ENCODE measurements at regions not wholly inside any gene's neighbourhood (a gene's known extent, or its start where the extent isn't known, plus 50 kb on each side); places are given as distances from the start of the nearest gene placed in this dataset.
A peak's percentile ranks its signal among the peaks of the same experiment; 100 is the strongest.

DNA sequence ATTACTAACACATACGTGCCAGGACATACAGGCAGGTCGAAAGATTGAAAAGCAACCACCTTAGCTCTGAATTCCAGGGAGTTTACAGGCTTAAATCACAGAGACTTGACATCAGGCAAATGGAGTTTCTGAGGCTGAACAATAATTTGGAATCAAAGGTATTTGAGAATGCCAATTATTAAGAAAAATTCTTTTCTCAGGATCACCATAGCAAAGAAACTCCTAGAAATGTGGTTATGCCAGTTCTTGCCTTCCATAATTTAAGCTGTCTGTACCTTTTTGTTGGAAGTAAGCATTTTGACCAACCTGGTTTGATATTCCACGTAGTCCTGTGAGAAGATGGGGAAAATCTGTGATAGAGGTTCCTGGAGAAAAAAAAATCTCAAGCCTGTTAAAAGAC is 312.4 kb upstream of the SMARCA2 start:
- Histone ChIP-seq H2BK5ac (ENCODE audit: low read length) (no peak overlapping the region), H3K9ac (ENCODE audit: low read depth, low read length, poor library complexity) (no peak overlapping the region), H3K9me3 (replicated peaks in 1 of 2; ENCODE audit: control insufficient read depth in 2 of 2, insufficient read depth in 1 of 2, low read depth in 1 of 2, low read length in 2 of 2) (no peaks in the 10 kb centered on the region), H2BK12ac (ENCODE audit: low read length) (no peak overlapping the region), H3K23ac (ENCODE audit: low read depth, low read length, poor library complexity) (no peak overlapping the region), H2BK15ac (ENCODE audit: low read length) (no peak overlapping the region), H3K36me3 (replicated peaks in 1 of 2; ENCODE audit: control insufficient read depth in 2 of 2, insufficient read depth in 2 of 2, low read length in 2 of 2) (no peaks in the 10 kb centered on the region), H4K8ac (ENCODE audit: low read depth, low read length) (no peak overlapping the region), H3K79me1 (ENCODE audit: low read depth, low read length) (no peaks in the 10 kb centered on the region), H3K4ac (ENCODE audit: low read length) (no peak overlapping the region), H3K18ac (ENCODE audit: low read length) (no peak overlapping the region), H4K91ac (ENCODE audit: low read depth, low read length, poor library complexity) (no peak overlapping the region), H2AK5ac (ENCODE audit: low read depth, low read length) (no peak overlapping the region), H3K4me1 (ENCODE audit: control insufficient read depth in 2 of 2, insufficient read depth in 1 of 2, low read depth in 1 of 2, low read length in 2 of 2) (peaks cover 0 to 2% of the 10 kb centered on the region in 2 donors), H3K27me3 (ENCODE audit: control insufficient read depth in 3 of 3, insufficient read depth in 3 of 3, low read depth in 1 of 3, low read length in 3 of 3) (no peaks in the 10 kb centered on the region), H3K4me3 (ENCODE audit: low read length in 2 of 2) (no peak overlapping the region), H2AFZ (ENCODE audit: low read length) (no peak overlapping the region), H3K14ac (ENCODE audit: low read length) (no peak overlapping the region), H2BK120ac (ENCODE audit: low read depth, low read length) (no peak overlapping the region), H3K4me2 (ENCODE audit: insufficient read depth, low read length, poor library complexity, severe bottlenecking) (peak overlapping the region; percentile 2), H3K27ac (replicated peaks; ENCODE audit: low read length) (no peak overlapping the region)
- no peak for DNase-seq (ENCODE audit: low spot score)
- WGBS, 2 donors (ENCODE audit: extremely low coverage in 2 of 2, insufficient read length in 2 of 2, insufficient replicate concordance in 1 of 2) = no CpG with 5 or more reads among the region's 3 CpGs

DNA sequence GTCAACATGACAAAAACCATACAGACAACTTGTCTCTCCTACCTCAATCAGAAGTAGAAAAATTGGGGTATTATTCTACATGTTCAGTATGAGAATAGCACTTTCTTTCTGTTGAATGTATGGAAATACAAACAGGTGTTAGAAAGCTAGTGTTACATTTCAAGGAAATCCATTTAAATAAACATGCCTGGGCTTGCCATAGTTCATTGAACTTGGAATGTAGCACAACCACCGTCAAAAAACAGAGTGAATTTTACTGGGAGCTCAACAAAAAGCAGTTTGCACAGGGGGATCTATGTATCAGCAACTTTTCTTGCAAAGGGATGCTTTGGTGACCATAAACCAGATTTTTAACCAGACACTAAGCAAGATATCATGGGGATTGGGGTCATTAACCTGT is 307.9 kb upstream of the SMARCA2 start:
- Histone ChIP-seq H3K18ac (ENCODE audit: low read length) (no peak overlapping the region), H3K23ac (ENCODE audit: low read depth, low read length, poor library complexity) (no peak overlapping the region), H3K27ac (replicated peaks; ENCODE audit: low read length) (no peak overlapping the region), H2BK120ac (ENCODE audit: low read depth, low read length) (no peak overlapping the region), H3K4me2 (ENCODE audit: insufficient read depth, low read length, poor library complexity, severe bottlenecking) (no peak overlapping the region), H2AK5ac (ENCODE audit: low read depth, low read length) (no peak overlapping the region), H2BK5ac (ENCODE audit: low read length) (no peak overlapping the region), H4K91ac (ENCODE audit: low read depth, low read length, poor library complexity) (no peak overlapping the region), H3K79me1 (ENCODE audit: low read depth, low read length) (no peaks in the 10 kb centered on the region), H3K36me3 (replicated peaks in 1 of 2; ENCODE audit: control insufficient read depth in 2 of 2, insufficient read depth in 2 of 2, low read length in 2 of 2) (no peaks in the 10 kb centered on the region), H3K4me1 (ENCODE audit: control insufficient read depth in 2 of 2, insufficient read depth in 1 of 2, low read depth in 1 of 2, low read length in 2 of 2) (peaks cover 0 to 2% of the 10 kb centered on the region in 2 donors), H3K9ac (ENCODE audit: low read depth, low read length, poor library complexity) (no peak overlapping the region), H3K9me3 (replicated peaks in 1 of 2; ENCODE audit: control insufficient read depth in 2 of 2, insufficient read depth in 1 of 2, low read depth in 1 of 2, low read length in 2 of 2) (no peaks in the 10 kb centered on the region), H3K4ac (ENCODE audit: low read length) (no peak overlapping the region), H3K14ac (ENCODE audit: low read length) (no peak overlapping the region), H2AFZ (ENCODE audit: low read length) (peak overlapping the region; percentile 29), H3K27me3 (ENCODE audit: control insufficient read depth in 3 of 3, insufficient read depth in 3 of 3, low read depth in 1 of 3, low read length in 3 of 3) (no peaks in the 10 kb centered on the region), H2BK15ac (ENCODE audit: low read length) (no peak overlapping the region), H3K4me3 (ENCODE audit: low read length in 2 of 2) (no peak overlapping the region), H2BK12ac (ENCODE audit: low read length) (no peak overlapping the region), H4K8ac (ENCODE audit: low read depth, low read length) (no peak overlapping the region)
- no CpG with 5 or more reads among the region's 1 CpG for WGBS, 2 donors (ENCODE audit: extremely low coverage in 2 of 2, insufficient read length in 2 of 2, insufficient replicate concordance in 1 of 2)
- no peak for DNase-seq (ENCODE audit: low spot score)

DNA sequence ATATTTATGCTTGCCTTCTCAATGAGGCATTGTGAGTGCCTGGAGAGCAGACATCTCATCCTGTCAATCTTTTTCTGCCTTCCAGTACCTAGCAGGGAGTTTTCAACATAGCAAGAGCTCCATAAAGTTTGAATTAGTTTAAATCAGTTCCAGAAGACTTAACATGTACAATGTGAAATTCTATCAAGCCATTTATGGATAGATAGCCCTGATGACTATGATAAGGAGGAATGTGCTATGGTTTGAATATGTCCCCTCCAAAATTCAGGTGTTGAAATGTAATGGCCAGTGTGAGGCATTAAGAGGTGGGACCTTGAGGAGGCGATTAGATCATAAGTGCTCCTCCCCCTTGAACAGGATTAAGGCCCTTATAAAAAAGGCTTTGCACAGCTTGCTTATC is 306.9 kb upstream of the SMARCA2 start:
- Histone ChIP-seq H2AFZ (ENCODE audit: low read length) (no peak overlapping the region), H3K4ac (ENCODE audit: low read length) (no peak overlapping the region), H2AK5ac (ENCODE audit: low read depth, low read length) (no peak overlapping the region), H3K27me3 (ENCODE audit: control insufficient read depth in 3 of 3, insufficient read depth in 3 of 3, low read depth in 1 of 3, low read length in 3 of 3) (no peaks in the 10 kb centered on the region), H3K27ac (replicated peaks; ENCODE audit: low read length) (no peak overlapping the region), H3K79me1 (ENCODE audit: low read depth, low read length) (no peaks in the 10 kb centered on the region), H2BK120ac (ENCODE audit: low read depth, low read length) (no peak overlapping the region), H3K36me3 (replicated peaks in 1 of 2; ENCODE audit: control insufficient read depth in 2 of 2, insufficient read depth in 2 of 2, low read length in 2 of 2) (no peaks in the 10 kb centered on the region), H3K4me3 (ENCODE audit: low read length in 2 of 2) (no peak overlapping the region), H2BK15ac (ENCODE audit: low read length) (no peak overlapping the region), H2BK12ac (ENCODE audit: low read length) (no peak overlapping the region), H4K91ac (ENCODE audit: low read depth, low read length, poor library complexity) (no peak overlapping the region), H3K9ac (ENCODE audit: low read depth, low read length, poor library complexity) (no peak overlapping the region), H3K14ac (ENCODE audit: low read length) (no peak overlapping the region), H2BK5ac (ENCODE audit: low read length) (no peak overlapping the region), H3K4me2 (ENCODE audit: insufficient read depth, low read length, poor library complexity, severe bottlenecking) (no peak overlapping the region), H3K23ac (ENCODE audit: low read depth, low read length, poor library complexity) (no peak overlapping the region), H3K18ac (ENCODE audit: low read length) (no peak overlapping the region), H3K9me3 (replicated peaks in 1 of 2; ENCODE audit: control insufficient read depth in 2 of 2, insufficient read depth in 1 of 2, low read depth in 1 of 2, low read length in 2 of 2) (no peaks in the 10 kb centered on the region), H4K8ac (ENCODE audit: low read depth, low read length) (no peak overlapping the region), H3K4me1 (ENCODE audit: control insufficient read depth in 2 of 2, insufficient read depth in 1 of 2, low read depth in 1 of 2, low read length in 2 of 2) (peaks cover 0 to 2% of the 10 kb centered on the region in 2 donors)
- no CpG with 5 or more reads among the region's 1 CpG for WGBS, 2 donors (ENCODE audit: extremely low coverage in 2 of 2, insufficient read length in 2 of 2, insufficient replicate concordance in 1 of 2)
- no peak for DNase-seq (ENCODE audit: low spot score)

DNA sequence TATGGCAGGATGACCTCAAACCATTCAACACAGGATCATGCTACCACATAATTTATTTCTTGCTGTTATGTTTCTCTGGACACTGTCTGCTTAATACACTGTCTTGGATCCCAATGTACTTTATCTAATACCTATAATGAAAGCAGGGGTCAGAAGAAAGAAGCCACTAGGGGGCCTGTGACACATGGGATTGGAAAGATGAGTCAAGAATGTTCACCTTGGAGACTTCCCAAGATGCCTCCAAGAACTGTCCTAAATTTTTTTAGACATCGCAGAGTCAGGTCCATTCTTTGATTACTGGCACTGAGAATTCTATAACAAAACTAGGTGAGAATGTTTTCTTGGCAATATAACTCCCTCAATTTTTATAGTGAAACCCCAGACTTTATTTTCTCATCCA is 305.8 kb upstream of the SMARCA2 start:
- no peak overlapping the region for H3K4me3 ChIP-seq (ENCODE audit: low read length in 2 of 2)
- no peak overlapping the region for H4K8ac ChIP-seq (ENCODE audit: low read depth, low read length)
- H2BK120ac ChIP-seq (ENCODE audit: low read depth, low read length) = no peak overlapping the region
- no peak overlapping the region for H3K14ac ChIP-seq (ENCODE audit: low read length)
- no peak for DNase-seq (ENCODE audit: low spot score)
- H3K27me3 ChIP-seq (ENCODE audit: control insufficient read depth in 3 of 3, insufficient read depth in 3 of 3, low read depth in 1 of 3, low read length in 3 of 3) = no peaks in the 10 kb centered on the region
- H3K27ac ChIP-seq (replicated peaks; ENCODE audit: low read length) = no peak overlapping the region
- no peak overlapping the region for H3K23ac ChIP-seq (ENCODE audit: low read depth, low read length, poor library complexity)
- no peak overlapping the region for H3K18ac ChIP-seq (ENCODE audit: low read length)
- no peak overlapping the region for H3K4me2 ChIP-seq (ENCODE audit: insufficient read depth, low read length, poor library complexity, severe bottlenecking)
- no peak overlapping the region for H2BK5ac ChIP-seq (ENCODE audit: low read length)
- no peaks in the 10 kb centered on the region for H3K9me3 ChIP-seq (replicated peaks in 1 of 2; ENCODE audit: control insufficient read depth in 2 of 2, insufficient read depth in 1 of 2, low read depth in 1 of 2, low read length in 2 of 2)
- H2BK12ac ChIP-seq (ENCODE audit: low read length) = no peak overlapping the region
- H2AFZ ChIP-seq (ENCODE audit: low read length) = no peak overlapping the region
- H3K36me3 ChIP-seq (replicated peaks in 1 of 2; ENCODE audit: control insufficient read depth in 2 of 2, insufficient read depth in 2 of 2, low read length in 2 of 2) = no peaks in the 10 kb centered on the region
- H4K91ac ChIP-seq (ENCODE audit: low read depth, low read length, poor library complexity) = no peak overlapping the region
- no peak overlapping the region for H3K9ac ChIP-seq (ENCODE audit: low read depth, low read length, poor library complexity)
- WGBS, 2 donors (ENCODE audit: extremely low coverage in 2 of 2, insufficient read length in 2 of 2, insufficient replicate concordance in 1 of 2) = no CpG with 5 or more reads among the region's 1 CpG
- no peak overlapping the region for H2BK15ac ChIP-seq (ENCODE audit: low read length)
- H2AK5ac ChIP-seq (ENCODE audit: low read depth, low read length) = no peak overlapping the region
- H3K4ac ChIP-seq (ENCODE audit: low read length) = no peak overlapping the region
- peaks cover 0 to 2% of the 10 kb centered on the region in 2 donors for H3K4me1 ChIP-seq (ENCODE audit: control insufficient read depth in 2 of 2, insufficient read depth in 1 of 2, low read depth in 1 of 2, low read length in 2 of 2)
- H3K79me1 ChIP-seq (ENCODE audit: low read depth, low read length) = no peaks in the 10 kb centered on the region

All from neuronal stem cell (in vitro differentiated cells).